Activated CD8-positive, alpha-beta T cell treated with anti-CD3 and anti-CD28 coated beads for 36 hours (primary cell): ENCODE measurements at regions not wholly inside any gene's neighbourhood (a gene's known extent, or its start where the extent isn't known, plus 50 kb on each side); places are given as distances from the start of the nearest gene placed in this dataset.

Experiments used
- ATAC-seq: fragments of 200-7000 bp; cut with Tn5 transposase; one replicate; pipeline ENCODE4 v1.10.0; 2021; ENCODE audit warnings: mild to moderate bottlenecking, moderate library complexity
- CTCF ChIA-PET: fragments of 350-600 bp; sonication (Branson Sonifier 250); formaldehyde crosslinking; loops from one replicate; lab custom pipeline; 2021; ENCODE audit warnings: antibody characterized with exemption; lab: Charles Lee
- POLR2A ChIA-PET: fragments of 350-600 bp; sonication (Branson Sonifier 250); formaldehyde crosslinking; loops from one replicate; lab custom pipeline; 2021; ENCODE audit warnings: antibody characterized with exemption; lab: Charles Lee
- DNase-seq: peaks from one replicate; pipeline ENCODE4 v3.0.0-alpha.2; 2020
- H3K27ac Mint-ChIP-seq: one replicate; pipeline ENCODE4 v1.8.0; 2021; ENCODE audit warnings: mild to moderate bottlenecking, mixed read lengths
- H3K27me3 Mint-ChIP-seq: one replicate; pipeline ENCODE4 v1.8.0; 2021; ENCODE audit warnings: mixed read lengths
- H3K36me3 Mint-ChIP-seq: one replicate; pipeline ENCODE4 v1.8.0; 2021; ENCODE audit warnings: low read depth, mixed read lengths
- H3K4me1 Mint-ChIP-seq: one replicate; pipeline ENCODE4 v1.8.0; 2021; ENCODE audit warnings: low read depth, mixed read lengths
- H3K4me3 Mint-ChIP-seq: one replicate; pipeline ENCODE4 v1.8.0; 2021; ENCODE audit warnings: mild to moderate bottlenecking, moderate library complexity, mixed read lengths
- H3K9me3 Mint-ChIP-seq: one replicate; pipeline ENCODE4 v1.8.0; 2021; ENCODE audit warnings: mixed read lengths
- intact Hi-C: fragments of 100-400 bp; cut with micrococcal nuclease; formaldehyde crosslinking; loops from one replicate; pipeline ENCODE4 v1.10.0; 2022
- TF ChIP-seq, protein P1 (sequence below): fragments of 200-600 bp; IDR thresholded peaks from one replicate; pipeline ENCODE4 v1.8.0; 2022; ENCODE audit warnings: antibody characterized with exemption, mild to moderate bottlenecking

DNA sequence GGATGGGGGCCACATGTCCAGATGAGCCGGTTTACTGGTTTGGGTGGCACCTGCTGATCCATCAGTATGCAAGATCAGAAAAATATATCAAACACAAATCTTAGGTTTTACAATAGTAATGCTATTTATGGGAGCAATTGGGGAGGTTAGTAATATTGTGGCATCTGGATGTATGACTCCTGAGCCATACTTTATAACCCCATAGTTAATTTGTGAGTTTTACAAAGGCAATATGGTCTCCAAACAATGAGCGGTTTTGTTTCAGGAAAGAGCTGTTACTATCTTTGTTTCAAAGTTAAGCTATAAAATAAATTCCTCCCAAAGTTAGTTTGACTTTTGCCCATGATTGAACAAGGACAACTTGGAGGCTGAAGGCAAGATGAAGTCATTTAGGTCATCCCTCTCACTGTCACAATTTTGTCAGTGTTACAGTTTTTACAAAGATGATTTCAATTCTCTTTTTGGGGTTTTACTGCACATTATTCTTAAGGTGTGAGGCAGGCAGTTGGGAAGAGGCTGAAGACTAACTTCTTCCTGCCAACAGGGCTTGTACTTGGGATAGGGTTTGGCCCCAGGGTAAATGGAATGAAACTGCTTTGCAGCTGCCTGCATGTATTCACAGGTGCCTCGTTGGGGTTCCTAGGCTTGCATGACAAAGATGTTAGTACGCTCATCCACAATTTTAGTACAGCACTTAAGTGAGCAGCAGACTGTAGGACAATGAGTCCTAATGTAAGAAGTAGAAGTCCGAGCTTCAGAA is 296.6 kb upstream of the NDN start:
- H3K4me3 Mint-ChIP-seq: no peak overlapping the region
- TF ChIP-seq, protein P1, sequence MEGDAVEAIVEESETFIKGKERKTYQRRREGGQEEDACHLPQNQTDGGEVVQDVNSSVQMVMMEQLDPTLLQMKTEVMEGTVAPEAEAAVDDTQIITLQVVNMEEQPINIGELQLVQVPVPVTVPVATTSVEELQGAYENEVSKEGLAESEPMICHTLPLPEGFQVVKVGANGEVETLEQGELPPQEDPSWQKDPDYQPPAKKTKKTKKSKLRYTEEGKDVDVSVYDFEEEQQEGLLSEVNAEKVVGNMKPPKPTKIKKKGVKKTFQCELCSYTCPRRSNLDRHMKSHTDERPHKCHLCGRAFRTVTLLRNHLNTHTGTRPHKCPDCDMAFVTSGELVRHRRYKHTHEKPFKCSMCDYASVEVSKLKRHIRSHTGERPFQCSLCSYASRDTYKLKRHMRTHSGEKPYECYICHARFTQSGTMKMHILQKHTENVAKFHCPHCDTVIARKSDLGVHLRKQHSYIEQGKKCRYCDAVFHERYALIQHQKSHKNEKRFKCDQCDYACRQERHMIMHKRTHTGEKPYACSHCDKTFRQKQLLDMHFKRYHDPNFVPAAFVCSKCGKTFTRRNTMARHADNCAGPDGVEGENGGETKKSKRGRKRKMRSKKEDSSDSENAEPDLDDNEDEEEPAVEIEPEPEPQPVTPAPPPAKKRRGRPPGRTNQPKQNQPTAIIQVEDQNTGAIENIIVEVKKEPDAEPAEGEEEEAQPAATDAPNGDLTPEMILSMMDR: no peak
- H3K27ac Mint-ChIP-seq: no peak overlapping the region
- DNase-seq (no peak), ATAC-seq (no peak)
- no peaks in the 10 kb centered on the region for H3K27me3 Mint-ChIP-seq
- ChIA-PET POLR2A (no interaction called here), CTCF (no interaction called here)
- intact Hi-C loops: no loop called here
- H3K4me1 Mint-ChIP-seq: no peaks in the 10 kb centered on the region
- peaks cover 4% of the 10 kb centered on the region for H3K9me3 Mint-ChIP-seq
- no peaks in the 10 kb centered on the region for H3K36me3 Mint-ChIP-seq

DNA sequence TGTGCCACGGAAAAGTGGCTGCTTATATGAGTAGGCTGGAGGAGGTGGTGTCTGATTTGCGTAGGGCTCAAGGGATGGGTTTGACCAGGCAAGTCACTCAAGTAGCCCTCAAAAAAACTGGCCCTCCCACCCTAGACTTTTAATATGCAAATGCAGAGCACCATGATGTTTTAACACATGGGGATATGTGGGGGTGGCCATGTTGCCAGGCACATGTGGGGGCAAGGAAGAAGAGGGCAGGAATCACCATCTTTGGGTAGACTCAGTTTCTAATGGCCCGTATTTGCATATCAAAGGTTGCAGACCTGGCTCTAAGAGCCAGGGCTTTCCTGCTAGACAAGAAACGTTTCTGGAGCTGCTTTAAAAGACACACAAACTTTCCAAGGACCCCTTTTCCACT is 307.2 kb upstream of the NDN start:
- Mint-ChIP-seq H3K4me3 (no peak overlapping the region), H3K27me3 (no peaks in the 10 kb centered on the region), H3K9me3 (peaks cover 29% of the 10 kb centered on the region), H3K4me1 (no peaks in the 10 kb centered on the region), H3K36me3 (no peaks in the 10 kb centered on the region), H3K27ac (no peak overlapping the region)
- ATAC-seq: no peak
- ChIA-PET CTCF (no interaction called here), POLR2A (no interaction called here)
- no peak for DNase-seq
- intact Hi-C loops: no loop called here
- TF ChIP-seq, protein P1: no peak

DNA sequence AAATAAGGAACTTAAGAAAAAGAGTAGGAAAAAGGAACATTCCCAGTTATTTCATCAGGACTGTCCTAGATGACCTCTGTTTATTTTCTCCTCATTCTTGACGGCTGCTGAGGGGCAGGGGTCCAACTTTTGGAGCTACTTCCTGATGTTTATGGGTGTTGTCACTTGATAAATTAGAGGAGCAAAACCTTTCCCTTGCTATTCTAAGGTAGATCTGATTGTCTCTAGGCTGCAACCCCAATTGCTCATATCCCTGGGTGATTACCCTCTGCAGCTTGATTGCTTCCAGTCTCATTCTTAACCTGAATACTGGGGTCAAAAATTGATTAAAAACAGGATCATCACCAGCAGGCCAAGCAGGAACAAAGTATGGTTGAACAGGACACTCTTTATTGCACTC is 311.0 kb upstream of the NDN start:
- H3K27ac Mint-ChIP-seq: no peak overlapping the region
- no peaks in the 10 kb centered on the region for H3K27me3 Mint-ChIP-seq
- ChIA-PET POLR2A (no interaction called here), CTCF (no interaction called here)
- TF ChIP-seq, protein P1: no peak
- ATAC-seq: no peak
- no peak overlapping the region for H3K4me3 Mint-ChIP-seq
- intact Hi-C loops: no loop called here
- no peak for DNase-seq
- H3K9me3 Mint-ChIP-seq: peaks cover 23% of the 10 kb centered on the region
- H3K4me1 Mint-ChIP-seq: no peaks in the 10 kb centered on the region
- H3K36me3 Mint-ChIP-seq: no peaks in the 10 kb centered on the region

DNA sequence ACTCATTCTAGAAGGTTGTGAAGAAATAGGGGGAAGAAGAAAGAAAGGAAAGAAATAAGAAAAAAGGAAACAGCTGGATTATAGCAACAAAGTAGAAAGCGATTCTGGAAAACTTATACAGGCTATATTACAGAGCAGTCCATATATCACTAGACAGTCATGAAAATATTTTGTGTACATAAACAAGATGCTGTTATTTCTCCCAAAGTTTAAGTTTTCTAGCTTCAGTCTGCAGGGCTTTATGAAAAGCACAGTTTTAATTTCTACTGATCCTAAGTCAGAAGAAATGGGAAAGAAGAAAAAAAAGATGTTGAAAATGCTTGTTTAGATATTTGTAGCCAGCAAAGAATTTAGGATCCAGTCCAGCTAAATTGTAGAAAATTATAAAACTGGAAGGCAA is 321.4 kb upstream of the NDN start:
- Mint-ChIP-seq H3K4me3 (no peak overlapping the region), H3K27ac (no peak overlapping the region), H3K4me1 (no peaks in the 10 kb centered on the region), H3K27me3 (no peaks in the 10 kb centered on the region), H3K36me3 (no peaks in the 10 kb centered on the region), H3K9me3 (peaks cover 5% of the 10 kb centered on the region)
- ChIA-PET CTCF (no interaction called here), POLR2A (no interaction called here)
- no peak for DNase-seq
- ATAC-seq: no peak
- TF ChIP-seq, protein P1: no peak
- intact Hi-C loops: loop anchor here (10.0 kb wide), 1 partner anchor 64 kb away; no protein-coding TSS in a partner anchor

DNA sequence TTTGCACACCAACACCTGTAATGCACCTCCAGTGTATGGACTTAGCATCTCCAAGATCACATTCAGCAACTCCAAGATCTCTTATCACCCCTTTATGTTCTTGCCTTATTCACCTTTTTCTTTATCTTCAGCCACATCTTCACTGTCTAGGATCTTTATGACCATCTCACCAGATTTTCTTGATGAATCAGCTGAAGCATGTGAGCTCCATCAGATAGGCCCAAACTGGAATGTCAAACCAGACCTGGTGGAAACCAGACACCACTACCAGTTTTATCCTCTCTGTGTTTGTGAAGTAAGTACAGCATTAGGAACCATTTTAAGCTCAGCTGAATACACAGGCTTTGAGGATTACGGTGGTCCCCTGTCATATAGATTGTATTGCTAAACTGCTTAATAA is 330.4 kb upstream of the NDN start:
- ChIA-PET POLR2A (no interaction called here), CTCF (no interaction called here)
- DNase-seq (no peak), ATAC-seq (no peak)
- Mint-ChIP-seq H3K4me3 (no peak overlapping the region), H3K9me3 (peaks cover 6% of the 10 kb centered on the region), H3K36me3 (no peaks in the 10 kb centered on the region), H3K4me1 (no peaks in the 10 kb centered on the region), H3K27ac (no peak overlapping the region), H3K27me3 (no peaks in the 10 kb centered on the region)
- intact Hi-C loops: no loop called here
- TF ChIP-seq, protein P1: no peak
